Activated CD4-positive, alpha-beta T cell treated with anti-CD3 and anti-CD28 coated beads, Interleukin-2, Interleukin-6, amounts not matched to agents 100 ng/mL and 50 ng/mL, durations not matched to agents 16 hours and 8 hours (primary cell): ENCODE measurements at regions not wholly inside any gene's neighbourhood (a gene's known extent, or its start where the extent isn't known, plus 50 kb on each side); places are given as distances from the start of the nearest gene placed in this dataset.
"Not testable (repeated sequence)": the region's sequence is repeated elsewhere in the genome, so short reads cannot be mapped to it uniquely, and the experiment has no call there.

Source experiments
- DNase-seq: peaks from one replicate; pipeline ENCODE4 v3.0.0-alpha.2; 2020

GRCh38 chr11:42786981-42787380, 524.8 kb upstream of the API5 start:
- DNase-seq: no peak

DNA sequence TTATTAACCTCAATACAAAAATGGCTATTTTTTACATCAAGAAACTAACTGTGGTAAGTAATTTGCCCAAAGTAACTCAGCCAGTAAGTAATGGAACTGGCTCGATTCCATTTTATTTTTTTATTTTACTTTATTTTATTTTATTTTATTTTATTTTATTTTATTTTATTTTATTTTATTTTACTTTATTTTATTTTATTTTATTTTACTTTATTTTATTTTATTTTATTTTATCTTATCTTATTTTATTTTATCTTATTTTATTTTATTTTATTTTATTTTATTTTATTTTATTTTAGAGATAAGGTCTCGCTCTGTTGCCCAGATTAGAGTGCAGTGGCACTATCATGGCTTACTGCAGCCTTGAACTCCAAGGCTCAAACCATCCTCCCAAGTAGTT, 516.3 kb upstream of the API5 start:
- DNase-seq: not testable (repeated sequence)

GRCh38 chr11:42800041-42800440, 511.8 kb upstream of the API5 start:
- no peak for DNase-seq

GRCh38 chr11:42802201-42802899, 509.4 kb upstream of the API5 start:
- DNase-seq: no peak

DNA sequence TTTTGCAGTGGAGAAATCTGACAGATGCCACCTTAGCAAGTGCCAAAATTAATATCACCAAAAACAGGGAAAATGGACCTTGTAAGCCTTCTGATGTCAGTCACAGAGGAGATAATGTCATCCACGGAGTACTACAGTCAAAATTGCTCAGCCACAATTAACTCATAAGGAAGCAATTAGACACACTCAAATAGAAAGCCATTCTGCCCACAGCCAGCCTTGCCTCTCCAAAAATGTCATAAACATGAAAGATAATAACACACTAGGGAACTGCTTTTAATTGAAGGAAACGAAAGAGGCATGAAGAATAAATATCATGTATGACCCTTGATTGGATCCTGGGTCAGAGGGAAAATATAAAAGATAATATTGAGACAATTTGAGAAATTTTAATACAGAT, 505.6 kb upstream of the API5 start:
- DNase-seq: no peak

DNA sequence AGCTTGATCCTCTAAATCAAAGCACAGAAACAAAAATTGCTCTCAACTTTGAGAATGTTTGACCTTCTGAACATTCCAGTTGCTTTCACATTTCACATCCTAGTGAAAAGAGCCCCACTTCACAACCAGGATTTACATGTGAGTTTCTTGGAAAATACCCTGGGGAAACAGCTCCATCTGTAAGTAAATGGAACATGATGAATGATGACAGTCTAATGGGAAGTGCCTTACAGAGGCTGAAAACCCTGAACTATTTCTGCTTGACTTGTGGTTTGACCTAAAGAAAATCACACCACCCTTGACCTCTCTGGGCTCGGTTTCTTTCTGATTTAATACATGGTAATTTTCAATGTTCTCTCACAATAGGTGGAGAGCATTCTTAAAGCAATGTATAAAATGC, 499.4 kb upstream of the API5 start:
- no peak for DNase-seq

- DNase-seq: no peak
These were observed 498.8 kb upstream of the API5 start for GRCh38 chr11:42812960-42813359.

- DNase-seq: no peak
These were observed 495.3 kb upstream of the API5 start for GRCh38 chr11:42816471-42816870.

GRCh38 chr11:42819126-42819525, 492.7 kb upstream of the API5 start:
- DNase-seq: no peak

DNA sequence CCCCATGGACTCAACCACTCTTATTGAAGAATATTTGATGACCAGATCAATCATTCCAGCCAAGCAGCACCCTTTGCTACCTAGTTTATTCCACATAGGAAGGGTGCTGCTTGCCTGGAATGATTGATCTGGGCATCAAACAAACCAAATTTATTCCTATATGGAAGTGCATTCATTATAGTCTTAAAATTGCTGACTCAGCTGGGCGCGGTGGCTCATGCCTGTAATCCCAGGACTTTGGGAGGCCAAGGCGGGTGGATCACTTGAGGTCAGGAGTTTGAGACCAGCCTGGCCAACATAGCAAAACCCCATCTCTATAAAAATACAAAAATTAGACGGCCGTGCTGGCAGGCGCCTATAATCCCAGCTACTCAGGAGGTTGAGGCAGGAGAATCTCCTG, 489.6 kb upstream of the API5 start:
- DNase-seq: not testable (repeated sequence)

- no peak for DNase-seq
These were observed 488.2 kb upstream of the API5 start for GRCh38 chr11:42823546-42823945.

DNA sequence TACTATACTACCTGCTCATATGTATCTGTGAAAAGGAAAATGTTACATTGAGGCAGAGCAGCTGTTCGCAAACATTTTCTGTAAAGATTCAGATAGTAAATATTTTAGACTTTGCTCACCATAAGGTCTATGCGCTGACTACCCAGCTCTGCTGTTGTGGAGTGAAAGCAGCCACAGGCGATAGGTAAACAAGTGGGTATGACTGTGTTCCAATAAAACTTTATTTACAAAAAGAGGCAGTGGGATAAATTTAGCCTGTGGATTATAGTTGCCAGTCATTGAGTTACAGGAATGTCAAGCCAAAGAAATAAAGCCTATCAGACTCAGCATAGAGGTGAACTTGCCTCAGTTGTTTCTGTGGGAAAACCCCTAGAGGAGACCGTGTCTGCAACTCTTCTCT, 487.7 kb upstream of the API5 start:
- DNase-seq: no peak

DNA sequence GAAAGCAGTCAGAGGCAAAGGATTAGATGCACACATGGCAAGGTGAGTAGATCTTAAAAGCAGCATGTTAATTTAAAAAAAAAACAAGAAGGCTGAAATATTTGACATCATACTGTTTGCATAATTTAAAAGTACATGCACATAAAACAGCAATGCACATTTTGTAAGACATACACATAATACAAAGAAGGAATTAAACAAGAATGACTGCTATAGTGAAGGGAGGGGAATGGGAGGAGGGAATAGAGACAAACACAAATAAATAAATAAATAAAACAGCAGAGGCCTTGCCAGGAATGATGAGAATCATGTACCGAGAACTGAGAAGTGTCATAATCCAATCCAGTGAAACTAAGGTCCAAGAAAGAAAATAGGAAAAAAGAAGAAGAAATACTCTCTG, 486.2 kb upstream of the API5 start:
- no peak for DNase-seq

- no peak for DNase-seq
These were observed 484.0 kb upstream of the API5 start for GRCh38 chr11:42827845-42828244.

- no peak for DNase-seq
These were observed 473.8 kb upstream of the API5 start for GRCh38 chr11:42837994-42838393.

GRCh38 chr11:42840176-42840829, 471.5 kb upstream of the API5 start:
- DNase-seq: no peak

DNA sequence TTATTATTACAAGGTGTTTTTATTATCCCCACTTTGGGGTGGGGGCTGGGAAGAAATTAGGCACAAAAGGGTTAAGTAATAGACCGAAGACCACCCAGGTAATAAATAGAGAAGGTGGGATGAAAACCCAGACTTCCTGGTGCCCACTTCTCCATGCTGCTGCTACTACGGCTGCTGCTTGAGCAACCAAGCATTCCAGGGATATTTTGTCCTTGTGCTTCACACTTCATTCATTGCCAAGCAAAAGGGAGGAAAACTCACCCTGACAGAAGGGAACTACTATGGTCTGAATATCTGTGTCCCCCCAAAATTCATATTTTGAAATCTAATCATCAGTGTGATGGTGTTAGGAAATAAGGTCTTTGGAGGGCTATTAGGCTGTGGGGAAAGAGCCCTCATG, 470.9 kb upstream of the API5 start:
- no peak for DNase-seq

- DNase-seq: no peak
These were observed 470.2 kb upstream of the API5 start for GRCh38 chr11:42841556-42841955.

DNA sequence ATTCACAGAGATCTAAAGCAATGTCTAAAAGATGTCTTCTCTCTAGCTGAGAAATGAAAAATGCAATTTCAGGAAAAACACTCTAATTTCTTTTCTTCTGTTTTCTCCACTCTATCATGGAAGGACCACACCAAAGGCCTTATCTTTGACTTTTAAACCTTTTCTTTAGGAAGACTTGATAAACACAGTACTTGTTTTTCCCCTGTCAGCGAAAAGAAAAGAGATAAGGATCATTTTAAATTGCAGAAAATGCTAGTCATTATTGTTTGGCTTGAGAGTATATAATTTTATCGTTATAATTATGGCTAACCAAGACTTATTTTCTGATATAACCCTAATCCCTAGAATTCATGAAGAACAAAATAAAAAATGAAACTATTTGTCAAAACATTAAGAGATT, 462.4 kb upstream of the API5 start:
- DNase-seq: no peak

DNA sequence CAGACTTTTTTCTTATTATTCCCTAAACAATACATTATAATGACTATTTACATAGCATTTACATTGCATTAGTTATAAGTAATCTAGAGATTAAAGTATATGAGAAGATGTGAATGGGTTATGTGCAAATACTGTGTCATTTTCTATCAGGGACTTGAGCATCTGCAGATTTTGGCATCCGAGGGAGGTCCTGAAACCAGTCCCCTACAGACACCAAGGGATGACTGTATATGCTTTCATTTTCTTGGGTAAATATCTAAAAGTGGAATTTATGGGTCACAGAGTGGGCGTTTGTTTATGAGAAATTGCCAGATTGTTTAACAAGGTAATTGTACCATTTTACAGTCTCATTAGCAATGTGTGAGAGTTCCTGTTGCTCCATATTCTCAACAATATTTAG, 454.5 kb upstream of the API5 start:
- DNase-seq: no peak

- no peak for DNase-seq
These were observed 441.3 kb upstream of the API5 start for GRCh38 chr11:42870480-42870879.

- not testable (repeated sequence) for DNase-seq
These were observed 437.9 kb upstream of the API5 start for GRCh38 chr11:42873800-42874405.

- not testable (repeated sequence) for DNase-seq
These were observed 430.5 kb upstream of the API5 start for GRCh38 chr11:42881335-42881734.

GRCh38 chr11:42890773-42891172, 421.0 kb upstream of the API5 start:
- no peak for DNase-seq

- no peak for DNase-seq
These were observed 410.7 kb upstream of the API5 start for GRCh38 chr11:42901084-42901483.
